ENCODE measurements at regions not wholly inside any gene's neighbourhood (a gene's known extent, or its start where the extent isn't known, plus 50 kb on each side); places are given as distances from the start of the nearest gene placed in this dataset.

DNA sequence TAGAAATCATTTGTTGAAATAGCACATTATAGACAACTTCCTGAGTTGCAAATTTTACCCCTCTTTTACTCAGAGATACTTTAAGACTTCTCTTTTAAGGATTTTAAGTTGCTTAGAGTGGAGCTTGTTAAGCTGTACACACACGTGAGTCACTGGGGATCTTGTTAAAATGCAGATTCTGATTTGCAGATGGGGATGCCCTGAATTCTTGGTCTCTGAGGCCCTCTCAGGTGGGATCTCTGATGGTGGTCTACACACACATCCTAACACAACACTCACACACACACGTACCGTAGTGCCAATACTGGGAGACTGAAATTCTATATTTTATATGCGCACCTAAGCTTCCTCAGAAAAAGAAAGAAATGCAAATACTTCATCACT, 788.3 kb downstream of the UQCRFS1 start:
- DNase-seq (ENCODE audit: low read depth), result no peak
- TF ChIP-seq CTCF (IDR thresholded peaks at IDR 0.05; ENCODE audit: low read depth, low read length, missing control alignments), result no peak
- no peak overlapping the region for H3K4me3 ChIP-seq (ENCODE audit: low read depth, low read length)

DNA sequence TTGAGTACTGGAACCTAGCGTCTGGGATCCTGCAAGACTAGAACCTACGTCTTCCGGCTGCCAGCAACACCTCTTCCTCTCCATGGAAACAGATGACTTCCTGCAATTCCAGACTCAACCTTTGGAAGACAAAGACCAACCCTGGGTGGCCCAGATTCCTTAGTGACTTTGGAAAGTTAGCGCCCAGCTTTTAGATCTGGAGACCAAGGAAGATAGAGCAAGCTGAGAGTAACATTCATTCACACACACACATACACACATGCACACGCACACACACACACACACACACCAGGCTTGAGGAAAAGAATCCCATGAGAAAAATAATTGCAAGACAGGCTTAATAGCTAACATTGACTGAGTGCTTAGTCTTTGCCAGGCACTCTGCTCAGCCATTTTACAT, 788.9 kb downstream of the UQCRFS1 start:
- no peak overlapping the region for H3K4me3 ChIP-seq (ENCODE audit: low read depth, low read length)
- TF ChIP-seq CTCF (IDR thresholded peaks at IDR 0.05; ENCODE audit: low read depth, low read length, missing control alignments), result no peak
- DNase-seq (ENCODE audit: low read depth), result no peak

DNA sequence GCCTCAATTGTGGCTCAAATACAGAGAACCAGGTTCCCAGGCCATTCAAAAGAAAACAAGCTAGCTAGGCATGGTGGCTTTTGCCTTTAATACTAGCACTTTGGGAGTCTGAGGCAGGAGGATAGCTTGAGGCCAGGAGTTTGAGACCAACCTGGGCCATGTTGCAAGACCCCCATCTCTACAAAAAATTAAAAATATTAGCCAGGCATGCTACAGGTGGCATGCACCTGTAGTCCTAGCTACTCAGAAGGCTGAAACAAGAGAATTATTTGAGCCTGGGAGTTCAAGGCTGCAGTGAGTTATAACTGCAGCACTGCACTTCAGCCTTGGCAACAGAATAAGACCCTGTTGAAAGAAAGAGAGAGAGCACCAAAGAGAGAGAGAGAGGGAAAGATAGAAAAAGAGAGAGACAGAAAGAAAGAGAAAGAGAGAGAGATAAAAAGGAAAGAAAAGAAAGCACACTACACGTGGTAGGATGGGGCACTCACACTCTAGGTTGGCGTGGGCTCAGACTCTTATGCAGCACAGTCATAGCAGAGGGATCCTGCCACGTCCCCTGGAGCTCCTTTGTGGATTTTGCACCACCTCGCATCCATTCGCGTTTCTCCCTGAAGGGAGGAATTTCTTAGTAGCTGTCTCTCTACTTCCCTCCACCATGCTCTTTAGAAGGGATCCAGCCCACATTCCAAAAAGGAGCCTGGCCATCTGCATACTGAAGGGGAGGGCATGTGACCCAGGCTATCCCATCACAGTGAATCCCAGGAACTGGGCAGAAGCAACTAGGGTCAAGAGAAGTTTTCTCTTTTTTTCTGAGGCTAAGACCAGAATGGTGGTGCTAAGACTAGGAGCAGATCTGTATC, 789.9 kb downstream of the UQCRFS1 start:
- no peak overlapping the region for H3K4me3 ChIP-seq (ENCODE audit: low read depth, low read length)
- DNase-seq (ENCODE audit: low read depth), result no peak
- TF ChIP-seq CTCF (IDR thresholded peaks at IDR 0.05; ENCODE audit: low read depth, low read length, missing control alignments), result no peak

DNA sequence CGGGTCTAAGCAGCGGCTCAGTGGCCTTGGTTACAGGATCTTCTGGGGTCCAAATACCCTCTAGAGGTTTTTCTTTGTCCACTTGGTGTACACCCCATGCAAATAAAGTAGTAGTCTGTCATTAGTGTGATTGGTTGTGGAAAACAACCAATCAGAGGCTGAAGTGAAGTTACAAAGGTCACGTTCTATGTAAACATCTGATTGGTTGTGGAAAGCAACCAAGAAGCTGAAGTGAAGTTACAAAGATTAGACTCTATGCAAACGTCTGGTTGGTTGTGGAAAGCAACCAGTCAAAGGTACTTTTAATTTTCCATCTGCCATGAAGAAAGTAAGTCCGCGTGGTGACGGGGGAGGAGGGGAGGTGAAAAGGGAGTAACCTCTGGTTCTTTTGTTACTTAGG, 790.9 kb downstream of the UQCRFS1 start:
- H3K4me3 ChIP-seq (ENCODE audit: low read depth, low read length), result no peak overlapping the region
- DNase-seq (ENCODE audit: low read depth), result no peak
- no peak for TF ChIP-seq CTCF (IDR thresholded peaks at IDR 0.05; ENCODE audit: low read depth, low read length, missing control alignments)

- no peak overlapping the region for H3K4me3 ChIP-seq (ENCODE audit: low read depth, low read length)
- TF ChIP-seq CTCF (IDR thresholded peaks at IDR 0.05; ENCODE audit: low read depth, low read length, missing control alignments), result no peak
- no peak for DNase-seq (ENCODE audit: low read depth)
Measured at GRCh38 chr19:28420811-28421550, 792.0 kb downstream of the UQCRFS1 start.

DNA sequence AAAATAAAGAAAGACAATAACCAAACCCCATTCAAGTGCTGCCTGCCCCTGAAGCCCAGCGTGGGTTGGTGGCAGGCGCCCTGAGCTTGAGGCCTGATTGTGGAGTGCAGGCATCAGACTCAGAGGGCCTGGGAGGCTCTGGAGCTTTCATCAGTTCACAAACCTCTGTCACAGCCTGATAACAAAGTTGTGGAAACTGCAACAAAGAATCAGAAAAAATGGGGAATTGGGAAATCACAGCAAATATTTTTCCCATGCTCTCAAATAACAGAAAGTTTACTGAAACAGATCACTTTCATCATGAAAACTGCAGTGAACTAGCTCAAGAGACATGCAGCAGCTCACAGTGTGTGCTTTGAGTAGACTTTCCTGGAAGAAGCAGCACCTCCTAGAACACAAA, 793.6 kb downstream of the UQCRFS1 start:
- no peak overlapping the region for H3K4me3 ChIP-seq (ENCODE audit: low read depth, low read length)
- TF ChIP-seq CTCF (IDR thresholded peaks at IDR 0.05; ENCODE audit: low read depth, low read length, missing control alignments), result no peak
- no peak for DNase-seq (ENCODE audit: low read depth)
